GM19238 (cell line): ENCODE measurements at regions not wholly inside any gene's neighbourhood (a gene's known extent, or its start where the extent isn't known, plus 50 kb on each side); places are given as distances from the start of the nearest gene placed in this dataset.
"Not testable (repeated sequence)": the region's sequence is repeated elsewhere in the genome, so short reads cannot be mapped to it uniquely, and the experiment has no call there.

Source experiments
- DNase-seq: peaks from one replicate; pipeline ENCODE4 v3.0.0; 2011; ENCODE audit warnings: low spot score; ENCODE audit not compliant: insufficient read length

- DNase-seq = not testable (repeated sequence)
Observed at GRCh38 chr10:131557956-131558355, 246.4 kb upstream of the TCERG1L start.

DNA sequence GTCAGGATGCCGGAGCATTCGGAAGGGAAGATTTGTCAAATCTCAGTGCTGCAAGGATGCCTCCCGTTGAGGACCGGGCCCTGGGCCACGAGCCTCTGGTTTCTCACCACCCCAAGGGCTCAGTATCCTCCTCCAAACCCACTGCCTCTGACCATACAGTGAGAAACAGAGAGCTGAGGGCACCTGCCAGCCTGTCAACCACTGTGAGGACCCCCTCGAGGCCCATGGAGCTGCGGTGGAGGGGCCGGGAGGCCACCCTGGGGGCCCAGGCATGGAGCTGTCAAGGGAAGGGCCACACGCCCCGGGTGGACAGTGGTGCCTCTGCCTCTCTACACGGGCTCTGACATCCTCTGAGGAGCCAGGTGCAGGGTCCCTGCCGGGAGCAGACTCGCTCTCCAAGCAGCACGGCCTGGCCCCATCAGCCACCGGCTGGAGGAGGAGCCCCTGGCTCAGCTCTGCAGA, 248.0 kb upstream of the TCERG1L start:
- DNase-seq = no peak

GRCh38 chr10:131560166-131560565, 248.6 kb upstream of the TCERG1L start:
- DNase-seq = no peak

DNA sequence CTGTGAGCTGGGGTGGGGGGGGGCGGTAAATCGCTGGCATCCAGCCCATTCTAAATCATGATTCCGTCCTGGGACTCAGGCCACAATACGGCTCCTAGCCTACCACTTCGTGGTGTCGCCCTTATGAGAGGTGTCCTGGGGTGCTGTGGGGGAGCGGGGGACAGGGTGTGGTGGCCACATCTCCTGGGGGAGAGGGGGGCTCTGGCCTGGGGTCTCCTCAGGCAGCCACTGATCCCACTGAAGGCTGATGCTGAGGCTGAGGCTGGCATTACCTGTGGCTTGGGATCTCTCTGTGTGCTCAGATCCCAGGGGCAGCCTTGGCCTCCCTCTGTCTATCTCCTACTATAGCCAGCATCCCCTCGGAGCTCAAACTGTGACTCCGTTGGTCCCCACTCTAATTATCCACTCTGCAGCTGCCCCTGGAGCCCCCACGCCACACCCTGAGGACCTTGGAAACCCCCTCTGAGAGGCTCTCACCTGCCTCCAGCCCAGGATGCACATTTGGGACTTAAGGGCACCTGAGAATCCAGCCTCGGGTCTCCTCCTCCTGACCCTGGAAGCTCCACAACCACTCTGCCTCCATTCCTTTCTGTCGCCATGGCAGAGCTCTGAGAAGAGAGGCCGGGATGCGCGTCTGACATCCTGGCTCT, 249.3 kb upstream of the TCERG1L start:
- no peak for DNase-seq

- DNase-seq = no peak
Observed at GRCh38 chr10:131561897-131562296, 250.4 kb upstream of the TCERG1L start.

GRCh38 chr10:131563411-131563810, 251.9 kb upstream of the TCERG1L start:
- no peak for DNase-seq

GRCh38 chr10:131567279-131568162, 256.0 kb upstream of the TCERG1L start:
- DNase-seq = no peak

DNA sequence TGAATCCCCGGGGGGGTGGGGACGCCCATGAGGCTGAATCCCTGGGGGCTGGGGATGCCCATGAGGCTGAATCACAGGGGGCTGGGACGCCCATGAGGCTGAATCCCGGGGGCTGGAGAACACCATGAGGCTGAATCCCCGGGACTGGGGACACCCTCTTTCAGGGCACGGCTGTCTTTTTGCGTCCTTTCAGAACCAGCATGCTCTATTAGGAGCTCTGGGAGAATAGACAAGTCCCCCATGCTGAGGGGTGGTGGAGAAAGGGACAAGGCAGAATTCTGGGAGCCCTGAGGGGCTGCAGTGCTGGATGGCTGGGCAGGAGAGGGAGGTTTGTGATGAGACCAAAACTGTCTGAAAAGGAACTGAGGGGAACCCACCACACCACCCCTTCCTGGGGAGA, 257.3 kb upstream of the TCERG1L start:
- DNase-seq = no peak

- no peak for DNase-seq
Observed at GRCh38 chr10:131569851-131570715, 258.6 kb upstream of the TCERG1L start.

- DNase-seq = no peak
Observed at GRCh38 chr10:131570716-131571307, 259.3 kb upstream of the TCERG1L start.

DNA sequence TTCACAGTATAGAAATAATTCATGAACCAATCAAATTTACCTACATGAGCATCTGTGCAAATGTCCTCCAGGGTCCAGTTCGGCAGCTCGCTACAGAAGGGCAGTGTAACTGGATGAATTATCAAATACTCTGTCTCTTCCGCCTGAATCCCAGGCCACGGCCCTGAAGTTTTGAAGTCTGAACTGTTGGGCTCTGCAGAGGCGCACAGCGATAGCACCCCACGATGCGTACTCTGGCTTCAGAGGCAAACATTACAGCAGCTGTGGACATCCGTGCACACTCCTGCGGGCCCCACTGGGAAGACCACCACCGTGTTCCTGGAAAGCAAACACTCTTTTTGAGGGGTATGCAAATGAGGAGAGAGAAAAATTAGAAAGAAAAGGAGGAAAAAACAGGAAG, 259.8 kb upstream of the TCERG1L start:
- DNase-seq = no peak

DNA sequence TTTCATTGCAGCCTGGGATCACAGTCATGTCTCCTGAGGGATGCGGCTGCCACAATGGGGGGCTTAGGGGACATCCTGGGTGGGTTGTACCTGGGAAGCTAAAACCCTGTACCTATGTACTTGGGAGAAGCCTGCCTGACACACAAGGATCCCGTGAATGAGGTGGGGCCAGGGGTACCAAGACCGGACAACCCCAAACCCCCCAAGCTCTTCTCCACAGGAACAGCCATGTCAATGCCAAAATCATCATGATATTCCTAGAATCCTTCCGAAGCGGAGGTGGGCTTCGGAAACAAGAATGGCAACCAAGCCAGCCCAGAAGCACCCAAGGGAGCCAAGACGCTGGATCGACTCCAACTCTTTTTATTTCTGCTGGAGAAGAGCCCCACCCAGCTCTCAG, 260.3 kb upstream of the TCERG1L start:
- DNase-seq = no peak

DNA sequence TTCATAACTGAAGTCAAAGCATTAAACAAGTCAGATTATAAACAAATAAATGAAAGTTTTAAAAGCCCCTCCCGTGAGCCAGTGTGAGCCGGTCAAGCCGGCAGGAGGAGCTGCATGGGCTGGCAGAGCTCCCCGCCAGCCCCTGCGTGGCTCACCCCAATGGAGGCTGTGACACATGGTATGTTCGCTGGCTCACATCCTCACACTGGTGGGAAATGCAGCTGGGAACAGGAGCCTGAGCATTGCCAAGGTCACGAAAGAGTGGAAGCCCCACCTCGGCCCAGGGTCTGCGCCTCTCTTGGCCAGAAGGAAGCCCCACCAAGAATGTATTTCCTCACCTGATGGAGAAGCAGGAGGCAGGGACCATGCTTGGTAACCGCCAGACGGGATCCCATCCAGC, 261.7 kb upstream of the TCERG1L start:
- DNase-seq = no peak

GRCh38 chr10:131573707-131574106, 262.2 kb upstream of the TCERG1L start:
- DNase-seq = no peak

- no peak for DNase-seq
Observed at GRCh38 chr10:131574363-131574706, 262.8 kb upstream of the TCERG1L start.

- no peak for DNase-seq
Observed at GRCh38 chr10:131574707-131575430, 263.3 kb upstream of the TCERG1L start.

GRCh38 chr10:131575877-131576276, 264.4 kb upstream of the TCERG1L start:
- no peak for DNase-seq

- DNase-seq = no peak
Observed at GRCh38 chr10:131576341-131577177, 265.0 kb upstream of the TCERG1L start.

- no peak for DNase-seq
Observed at GRCh38 chr10:131577178-131577555, 265.6 kb upstream of the TCERG1L start.
